Thymus (tissue), 11 donors: ENCODE measurements at regions not wholly inside any gene's neighbourhood (a gene's known extent, or its start where the extent isn't known, plus 50 kb on each side); places are given as distances from the start of the nearest gene placed in this dataset.

Experiments used
- DNase-seq, 9 donors: peaks; one replicate each; pipeline ENCODE4 v3.0.0-alpha.2; 2013; ENCODE audit warnings: low spot score in 9 of 9, low read depth in 6 of 9, missing footprints in 1 of 9
- H3K27ac ChIP-seq, 2 donors: one replicate each; pipeline ENCODE4 v1.5.1; 2013; ENCODE audit warnings: control low read depth in 1 of 2, low read depth in 1 of 2, low read length in 1 of 2, mild to moderate bottlenecking in 1 of 2, moderate library complexity in 1 of 2
- H3K27me3 ChIP-seq, 2 donors: one replicate each; pipeline ENCODE4 v1.5.1; 2013; ENCODE audit warnings: low read length in 1 of 2; ENCODE audit not compliant: control insufficient read depth in 2 of 2, insufficient read depth in 1 of 2
- H3K36me3 ChIP-seq, 2 donors: one replicate each; pipeline ENCODE4 v1.5.1; 2013; ENCODE audit warnings: low read length in 1 of 2, mild to moderate bottlenecking in 1 of 2, moderate library complexity in 1 of 2; ENCODE audit not compliant: control insufficient read depth in 2 of 2, insufficient read depth in 2 of 2
- H3K4me1 ChIP-seq, 2 donors: one replicate each; pipeline ENCODE4 v1.5.1; 2013; ENCODE audit warnings: low read length in 2 of 2; ENCODE audit not compliant: control insufficient read depth in 2 of 2, insufficient read depth in 2 of 2
- H3K4me3 ChIP-seq, 2 donors: one replicate each; pipeline ENCODE4 v1.5.1; 2013; ENCODE audit warnings: low read length in 2 of 2, control low read depth in 1 of 2, mild to moderate bottlenecking in 1 of 2
- H3K9me3 ChIP-seq, 2 donors: one replicate each; pipeline ENCODE4 v1.5.1; 2013; ENCODE audit warnings: low read length in 1 of 2, mild to moderate bottlenecking in 1 of 2; ENCODE audit not compliant: control insufficient read depth in 2 of 2, insufficient read depth in 1 of 2
- WGBS: extraction: QIAGEN DNeasy Blood & Tissue Kit; methylation state at CpG from one replicate; pipeline ENCODE4 v1.1.7; 2013; 5-methylcytosine and 5-hydroxymethylcytosine counted together
- donor health status: healthy.

DNA sequence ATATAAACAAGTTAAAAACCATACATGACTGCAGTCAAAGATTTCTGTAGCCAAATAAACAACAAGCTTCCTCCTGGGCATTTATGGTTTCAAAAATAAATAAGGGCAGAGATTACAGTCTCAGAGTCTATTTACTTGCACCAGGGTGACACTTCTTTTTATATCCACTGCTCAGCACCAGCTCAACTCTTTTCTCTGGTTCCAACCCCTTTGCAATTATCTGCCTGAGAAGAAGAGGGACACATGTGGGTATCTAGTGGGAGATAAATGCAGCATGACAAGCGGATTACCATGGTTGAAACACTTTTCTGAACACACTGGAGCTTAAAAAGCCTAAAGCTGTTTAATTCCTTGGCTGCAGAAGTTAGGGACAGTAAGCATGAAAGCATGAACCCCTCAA lies 311.5 kb downstream of the CNTN3 start:
- WGBS = 90% methylated on average over 1 of the region's 1 CpG
- DNase-seq = no peak
- H3K4me3 ChIP-seq = no peak overlapping the region
- no peaks in the 10 kb centered on the region for H3K36me3 ChIP-seq
- H3K27me3 ChIP-seq = no peaks in the 10 kb centered on the region
- no peaks in the 10 kb centered on the region for H3K4me1 ChIP-seq
- H3K9me3 ChIP-seq = peaks cover 0 to 2% of the 10 kb centered on the region in 2 donors
- no peak overlapping the region for H3K27ac ChIP-seq

DNA sequence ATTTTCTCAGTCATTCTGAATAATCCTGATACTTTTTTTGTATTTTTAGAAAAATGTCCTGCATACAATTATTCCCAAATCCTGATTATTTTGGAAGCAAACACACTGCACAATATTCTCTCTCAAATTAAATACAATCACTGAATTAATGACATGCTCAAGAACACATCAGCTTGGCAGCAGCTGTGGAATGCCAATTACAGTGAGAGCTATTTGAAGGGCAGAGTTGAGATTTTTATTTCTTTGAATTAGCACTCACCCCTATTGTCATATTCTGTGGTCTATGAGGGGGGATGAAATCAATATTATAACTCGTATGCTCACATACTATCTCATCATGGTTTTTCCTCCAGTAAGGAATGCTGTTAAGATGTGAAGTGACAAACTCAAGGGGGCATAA lies 312.2 kb downstream of the CNTN3 start:
- WGBS = 93% methylated on average over 1 of the region's 1 CpG
- H3K9me3 ChIP-seq = peaks cover 0 to 2% of the 10 kb centered on the region in 2 donors
- H3K36me3 ChIP-seq = no peaks in the 10 kb centered on the region
- H3K4me1 ChIP-seq = no peaks in the 10 kb centered on the region
- H3K4me3 ChIP-seq = no peak overlapping the region
- H3K27me3 ChIP-seq = no peaks in the 10 kb centered on the region
- H3K27ac ChIP-seq = no peak overlapping the region
- no peak for DNase-seq

DNA sequence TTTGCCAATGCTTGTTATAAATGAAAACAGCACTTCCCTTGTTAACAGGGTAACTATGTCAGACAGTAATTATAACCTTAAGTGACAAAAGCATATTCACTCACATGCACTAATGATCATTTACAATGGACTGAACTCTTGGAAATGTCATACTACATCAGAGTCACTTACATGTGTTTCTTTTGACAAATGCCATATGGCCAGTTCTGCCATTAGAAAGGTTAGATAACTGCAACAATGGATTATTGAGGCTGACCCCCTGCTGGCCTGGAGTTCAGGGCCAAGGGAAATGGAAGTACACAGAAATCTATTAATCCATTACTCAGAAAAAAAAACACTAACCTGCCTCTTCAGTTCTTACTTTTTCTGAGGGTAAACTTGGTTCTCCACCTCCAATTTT lies 313.4 kb downstream of the CNTN3 start:
- DNase-seq = no peak
- Histone ChIP-seq H3K9me3 (peaks cover 0 to 2% of the 10 kb centered on the region in 2 donors), H3K36me3 (no peaks in the 10 kb centered on the region), H3K4me1 (no peaks in the 10 kb centered on the region), H3K27me3 (no peaks in the 10 kb centered on the region), H3K27ac (no peak overlapping the region), H3K4me3 (no peak overlapping the region)

- Histone ChIP-seq H3K4me3 (no peak overlapping the region), H3K9me3 (peaks cover 0 to 2% of the 10 kb centered on the region in 2 donors), H3K27me3 (no peaks in the 10 kb centered on the region), H3K36me3 (no peaks in the 10 kb centered on the region), H3K4me1 (no peaks in the 10 kb centered on the region), H3K27ac (no peak overlapping the region)
- no peak for DNase-seq
- WGBS = 96% methylated on average over 1 of the region's 1 CpG
Observed at GRCh38 chr3:74295479-74295878, 319.0 kb downstream of the CNTN3 start.

- H3K9me3 ChIP-seq = no peaks in the 10 kb centered on the region
- H3K27ac ChIP-seq = no peak overlapping the region
- H3K36me3 ChIP-seq = no peaks in the 10 kb centered on the region
- no peaks in the 10 kb centered on the region for H3K27me3 ChIP-seq
- no peak for DNase-seq
- H3K4me1 ChIP-seq = no peaks in the 10 kb centered on the region
- H3K4me3 ChIP-seq = no peak overlapping the region
- 84% methylated on average over 2 of the region's 2 CpGs for WGBS
Observed at GRCh38 chr3:74288761-74289160, 325.7 kb downstream of the CNTN3 start.

- Histone ChIP-seq H3K27me3 (no peaks in the 10 kb centered on the region), H3K9me3 (no peaks in the 10 kb centered on the region), H3K4me1 (no peaks in the 10 kb centered on the region), H3K27ac (no peak overlapping the region), H3K36me3 (no peaks in the 10 kb centered on the region), H3K4me3 (no peak overlapping the region)
- 88% methylated on average over 1 of the region's 1 CpG for WGBS
- no peak for DNase-seq
Observed at GRCh38 chr3:74287557-74287956, 326.9 kb downstream of the CNTN3 start.

GRCh38 chr3:74282202-74282601 lies 332.3 kb downstream of the CNTN3 start:
- H3K4me1 ChIP-seq = no peaks in the 10 kb centered on the region
- no peaks in the 10 kb centered on the region for H3K9me3 ChIP-seq
- DNase-seq = no peak
- 98% methylated on average over 1 of the region's 1 CpG for WGBS
- no peaks in the 10 kb centered on the region for H3K27me3 ChIP-seq
- H3K4me3 ChIP-seq = no peak overlapping the region
- no peak overlapping the region for H3K27ac ChIP-seq
- H3K36me3 ChIP-seq = no peaks in the 10 kb centered on the region

DNA sequence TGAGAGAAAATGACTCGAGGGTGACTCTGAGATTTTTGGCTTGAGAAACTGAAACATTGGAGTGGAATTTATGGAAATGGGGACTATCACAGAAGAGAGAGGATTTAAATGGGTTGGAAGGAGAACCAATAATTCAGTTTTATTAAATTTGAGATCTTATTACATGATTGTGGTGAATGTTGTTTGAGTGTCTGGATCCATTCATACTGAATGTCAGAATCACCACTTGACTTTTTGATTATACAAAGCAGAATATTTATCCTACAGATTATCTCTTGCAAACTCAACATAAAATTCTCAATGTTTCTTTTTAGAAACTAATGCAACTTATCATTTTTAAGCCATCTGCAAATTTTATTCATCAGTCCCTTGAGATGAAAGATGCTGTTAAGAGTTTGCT lies 332.8 kb downstream of the CNTN3 start:
- Histone ChIP-seq H3K36me3 (no peaks in the 10 kb centered on the region), H3K4me1 (no peaks in the 10 kb centered on the region), H3K27ac (no peak overlapping the region), H3K9me3 (no peaks in the 10 kb centered on the region), H3K4me3 (no peak overlapping the region), H3K27me3 (no peaks in the 10 kb centered on the region)
- 97% methylated on average over 1 of the region's 1 CpG for WGBS
- no peak for DNase-seq

DNA sequence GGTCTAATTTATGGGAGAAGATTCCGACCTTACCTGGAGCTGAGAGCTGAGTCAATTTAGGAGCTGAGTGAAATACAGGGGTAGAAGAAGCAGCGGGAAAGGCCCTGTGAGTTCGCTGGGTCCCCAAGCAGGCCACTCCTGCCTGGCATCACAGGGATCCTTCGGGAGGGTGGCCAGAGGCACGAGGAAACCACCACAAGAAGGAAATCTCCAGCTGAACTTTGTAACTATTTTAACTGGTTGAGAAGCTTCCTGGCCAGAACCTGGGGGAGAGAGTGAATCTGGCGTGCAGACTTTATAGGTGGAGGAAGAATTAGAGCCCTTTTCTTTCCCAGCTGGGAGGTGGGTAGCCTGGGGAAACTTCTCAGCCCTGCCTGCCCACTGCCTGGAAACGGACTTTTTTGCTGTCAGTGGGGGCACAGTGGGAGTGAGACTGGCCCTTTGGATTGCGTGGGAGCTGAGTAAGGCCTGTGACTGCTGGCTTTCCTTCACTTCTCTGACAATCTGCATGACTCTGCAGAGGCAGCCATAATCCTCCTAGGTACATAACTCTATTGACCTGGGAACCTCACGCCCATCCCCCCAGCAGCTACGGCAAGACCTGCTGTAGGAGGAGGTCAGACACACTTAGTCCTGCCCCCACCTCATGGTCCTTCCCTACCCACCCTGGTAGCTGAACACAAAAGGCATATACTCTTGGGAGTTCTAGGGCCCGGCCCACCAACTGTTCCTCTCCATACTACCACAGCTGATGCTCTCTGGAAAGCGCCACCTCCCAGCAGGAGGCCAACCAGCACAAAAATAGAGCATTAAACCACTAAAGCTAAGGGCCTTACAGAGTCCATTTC lies 340.7 kb downstream of the CNTN3 start:
- no peak overlapping the region for H3K27ac ChIP-seq
- 87% methylated on average over 12 of the region's 12 CpGs for WGBS
- H3K4me3 ChIP-seq = no peak overlapping the region
- H3K36me3 ChIP-seq = no peaks in the 10 kb centered on the region
- no peaks in the 10 kb centered on the region for H3K27me3 ChIP-seq
- no peak for DNase-seq
- no peaks in the 10 kb centered on the region for H3K4me1 ChIP-seq
- H3K9me3 ChIP-seq = no peaks in the 10 kb centered on the region
